ENCODE measurements at regions not wholly inside any gene's neighbourhood (a gene's known extent, or its start where the extent isn't known, plus 50 kb on each side); places are given as distances from the start of the nearest gene placed in this dataset.

DNA sequence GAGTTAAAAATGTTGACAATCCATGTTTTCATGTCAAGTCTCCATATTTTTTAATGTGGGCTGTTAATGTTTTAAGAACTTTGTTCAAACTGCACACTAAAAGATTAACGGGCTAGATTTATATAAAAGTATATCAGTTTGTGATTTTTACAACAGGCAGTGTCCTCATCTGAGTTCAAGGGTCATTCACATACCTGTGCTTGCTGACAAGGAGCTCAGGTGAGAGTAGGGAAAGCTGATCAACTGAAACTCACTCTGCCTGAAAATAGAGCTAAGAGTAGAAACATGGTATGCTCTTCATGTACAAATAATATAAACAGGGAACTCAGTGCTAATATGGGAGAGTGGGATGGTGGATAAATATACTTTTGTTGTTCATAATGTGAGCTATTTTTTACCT lies 102.3 kb upstream of the DKK2 start:
- no peaks in the 10 kb centered on the region for H3K27me3 ChIP-seq (ENCODE audit: insufficient read depth, poor library complexity, severe bottlenecking)
- TF ChIP-seq, protein P1, sequence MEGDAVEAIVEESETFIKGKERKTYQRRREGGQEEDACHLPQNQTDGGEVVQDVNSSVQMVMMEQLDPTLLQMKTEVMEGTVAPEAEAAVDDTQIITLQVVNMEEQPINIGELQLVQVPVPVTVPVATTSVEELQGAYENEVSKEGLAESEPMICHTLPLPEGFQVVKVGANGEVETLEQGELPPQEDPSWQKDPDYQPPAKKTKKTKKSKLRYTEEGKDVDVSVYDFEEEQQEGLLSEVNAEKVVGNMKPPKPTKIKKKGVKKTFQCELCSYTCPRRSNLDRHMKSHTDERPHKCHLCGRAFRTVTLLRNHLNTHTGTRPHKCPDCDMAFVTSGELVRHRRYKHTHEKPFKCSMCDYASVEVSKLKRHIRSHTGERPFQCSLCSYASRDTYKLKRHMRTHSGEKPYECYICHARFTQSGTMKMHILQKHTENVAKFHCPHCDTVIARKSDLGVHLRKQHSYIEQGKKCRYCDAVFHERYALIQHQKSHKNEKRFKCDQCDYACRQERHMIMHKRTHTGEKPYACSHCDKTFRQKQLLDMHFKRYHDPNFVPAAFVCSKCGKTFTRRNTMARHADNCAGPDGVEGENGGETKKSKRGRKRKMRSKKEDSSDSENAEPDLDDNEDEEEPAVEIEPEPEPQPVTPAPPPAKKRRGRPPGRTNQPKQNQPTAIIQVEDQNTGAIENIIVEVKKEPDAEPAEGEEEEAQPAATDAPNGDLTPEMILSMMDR (IDR thresholded peaks at IDR 0.05; ENCODE audit: poor library complexity, severe bottlenecking) = no peak
- no peak overlapping the region for H3K27ac ChIP-seq (ENCODE audit: poor library complexity, severe bottlenecking)
- no peak overlapping the region for H3K4me3 ChIP-seq (ENCODE audit: severe bottlenecking)
- H3K4me1 ChIP-seq (ENCODE audit: insufficient read depth, poor library complexity, severe bottlenecking) = no peaks in the 10 kb centered on the region
- no peaks in the 10 kb centered on the region for H3K36me3 ChIP-seq (ENCODE audit: low read depth)
- ATAC-seq (ENCODE audit: low read depth) (no peak), DNase-seq (ENCODE audit: low spot score) (no peak)
- H3K9me3 ChIP-seq (ENCODE audit: severe bottlenecking) = no peaks in the 10 kb centered on the region

DNA sequence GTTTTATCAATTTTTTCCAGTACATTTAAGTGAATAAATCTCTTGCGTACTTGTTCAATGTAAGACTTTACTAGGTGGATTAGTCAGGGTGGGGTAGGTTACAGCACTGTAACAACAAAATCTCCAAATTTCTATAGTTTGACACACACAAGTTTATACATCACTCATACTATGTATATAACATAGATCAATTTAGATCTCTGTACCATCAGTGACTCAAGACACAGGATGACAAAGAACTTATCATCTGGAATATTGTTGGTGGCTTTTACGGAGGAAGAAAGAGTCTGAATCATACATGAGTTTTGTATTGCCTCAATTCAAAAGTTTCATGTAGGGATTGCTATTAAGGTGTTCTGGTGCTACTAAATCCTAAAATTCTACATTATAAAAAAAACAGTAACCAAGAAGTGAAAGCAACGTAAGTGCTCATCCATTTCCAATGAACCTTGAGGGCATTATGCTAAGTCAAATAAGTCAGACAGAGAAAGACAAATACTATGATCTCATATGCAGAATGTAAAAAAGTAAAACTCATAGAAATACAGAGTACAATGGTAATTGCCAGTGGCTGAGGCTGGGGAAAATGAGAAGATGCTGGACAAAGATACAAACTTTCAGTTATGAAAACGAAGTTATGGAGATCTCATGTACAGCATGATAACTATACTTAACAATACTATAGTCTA lies 98.0 kb upstream of the DKK2 start:
- Histone ChIP-seq H3K27ac (ENCODE audit: poor library complexity, severe bottlenecking) (no peak overlapping the region), H3K27me3 (ENCODE audit: insufficient read depth, poor library complexity, severe bottlenecking) (no peaks in the 10 kb centered on the region), H3K4me3 (ENCODE audit: severe bottlenecking) (no peak overlapping the region), H3K9me3 (ENCODE audit: severe bottlenecking) (no peaks in the 10 kb centered on the region), H3K4me1 (ENCODE audit: insufficient read depth, poor library complexity, severe bottlenecking) (no peaks in the 10 kb centered on the region), H3K36me3 (ENCODE audit: low read depth) (no peaks in the 10 kb centered on the region)
- TF ChIP-seq, protein P1 (IDR thresholded peaks at IDR 0.05; ENCODE audit: poor library complexity, severe bottlenecking) = no peak
- ATAC-seq (ENCODE audit: low read depth) (no peak), DNase-seq (ENCODE audit: low spot score) (no peak)

DNA sequence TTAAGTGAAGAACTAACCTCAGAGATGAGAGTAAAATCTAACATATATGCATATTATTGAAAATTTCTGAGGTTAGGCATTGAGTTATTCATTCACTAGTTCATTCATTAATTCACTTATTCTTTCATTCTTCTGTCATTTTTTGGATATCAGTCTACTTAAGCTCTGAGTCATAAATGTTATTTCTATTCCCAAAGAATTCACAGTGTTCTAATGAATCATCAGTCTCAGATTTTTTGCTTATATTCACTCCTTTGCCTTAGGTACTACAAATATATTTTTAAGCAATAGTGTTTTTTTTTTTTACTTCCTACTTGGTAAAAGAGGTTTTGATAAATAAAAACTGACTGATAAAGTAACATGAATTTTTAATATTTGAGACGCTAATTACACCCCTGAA lies 95.2 kb upstream of the DKK2 start:
- Histone ChIP-seq H3K4me3 (ENCODE audit: severe bottlenecking) (no peak overlapping the region), H3K4me1 (ENCODE audit: insufficient read depth, poor library complexity, severe bottlenecking) (no peaks in the 10 kb centered on the region), H3K27me3 (ENCODE audit: insufficient read depth, poor library complexity, severe bottlenecking) (no peaks in the 10 kb centered on the region), H3K27ac (ENCODE audit: poor library complexity, severe bottlenecking) (no peak overlapping the region), H3K36me3 (ENCODE audit: low read depth) (no peaks in the 10 kb centered on the region), H3K9me3 (ENCODE audit: severe bottlenecking) (no peaks in the 10 kb centered on the region)
- TF ChIP-seq, protein P1 (IDR thresholded peaks at IDR 0.05; ENCODE audit: poor library complexity, severe bottlenecking) = no peak
- DNase-seq (ENCODE audit: low spot score) (no peak), ATAC-seq (ENCODE audit: low read depth) (no peak)

DNA sequence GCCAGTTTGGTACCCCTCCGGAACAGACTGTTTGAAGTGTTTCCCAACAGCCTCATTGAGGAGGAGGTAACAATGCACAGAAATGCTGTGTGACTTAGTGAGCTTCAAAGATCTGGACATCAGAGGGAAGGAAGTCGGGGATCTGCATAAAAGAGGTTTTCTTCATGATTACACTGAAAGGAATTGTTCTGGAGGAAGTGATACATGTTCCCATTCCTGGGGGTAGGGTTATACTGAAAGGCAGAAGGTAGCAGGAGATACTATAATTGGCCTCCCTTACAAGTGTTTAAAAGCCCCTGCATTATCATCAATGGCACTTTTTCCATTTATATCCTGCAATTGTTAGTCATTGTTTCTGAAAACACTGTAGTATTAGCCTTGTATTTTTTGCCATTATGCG lies 94.0 kb upstream of the DKK2 start:
- no peak overlapping the region for H3K27ac ChIP-seq (ENCODE audit: poor library complexity, severe bottlenecking)
- H3K4me3 ChIP-seq (ENCODE audit: severe bottlenecking) = no peak overlapping the region
- H3K9me3 ChIP-seq (ENCODE audit: severe bottlenecking) = no peaks in the 10 kb centered on the region
- DNase-seq (ENCODE audit: low spot score) = no peak
- no peaks in the 10 kb centered on the region for H3K27me3 ChIP-seq (ENCODE audit: insufficient read depth, poor library complexity, severe bottlenecking)
- no peaks in the 10 kb centered on the region for H3K4me1 ChIP-seq (ENCODE audit: insufficient read depth, poor library complexity, severe bottlenecking)
- no peaks in the 10 kb centered on the region for H3K36me3 ChIP-seq (ENCODE audit: low read depth)
- ATAC-seq (ENCODE audit: low read depth) = no peak
- TF ChIP-seq, protein P1 (IDR thresholded peaks at IDR 0.05; ENCODE audit: poor library complexity, severe bottlenecking) = no peak

DNA sequence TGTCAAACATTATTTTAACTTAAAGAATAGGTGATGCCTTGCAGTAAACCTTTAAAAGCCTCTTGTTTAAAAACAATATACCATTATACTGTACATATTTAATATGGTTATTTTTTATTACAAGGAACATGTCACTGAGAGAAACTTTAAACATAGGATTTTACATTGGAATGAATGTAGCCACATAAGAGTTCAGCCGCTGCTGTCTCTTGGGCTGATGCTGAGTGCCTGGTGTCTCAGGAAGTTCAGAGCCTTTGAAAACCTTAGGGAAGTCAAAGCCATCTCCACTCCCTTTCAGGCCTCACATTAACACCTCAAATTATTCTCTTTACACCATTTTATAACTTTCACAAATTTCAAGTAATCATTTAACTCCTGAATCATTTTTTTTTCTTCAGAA lies 93.5 kb upstream of the DKK2 start:
- Histone ChIP-seq H3K9me3 (ENCODE audit: severe bottlenecking) (no peaks in the 10 kb centered on the region), H3K27me3 (ENCODE audit: insufficient read depth, poor library complexity, severe bottlenecking) (no peaks in the 10 kb centered on the region), H3K4me1 (ENCODE audit: insufficient read depth, poor library complexity, severe bottlenecking) (no peaks in the 10 kb centered on the region), H3K27ac (ENCODE audit: poor library complexity, severe bottlenecking) (no peak overlapping the region), H3K36me3 (ENCODE audit: low read depth) (no peaks in the 10 kb centered on the region), H3K4me3 (ENCODE audit: severe bottlenecking) (no peak overlapping the region)
- no peak for DNase-seq (ENCODE audit: low spot score)
- no peak for ATAC-seq (ENCODE audit: low read depth)
- TF ChIP-seq, protein P1 (IDR thresholded peaks at IDR 0.05; ENCODE audit: poor library complexity, severe bottlenecking) = no peak

Measured in RWPE2 (cell line).